H1 (cell line): ENCODE measurements at regions not wholly inside any gene's neighbourhood (a gene's known extent, or its start where the extent isn't known, plus 50 kb on each side); places are given as distances from the start of the nearest gene placed in this dataset.

Experiments used
- CTCF ChIA-PET: fragments of 300-600 bp; sonication (Branson Sonifier 250); formaldehyde crosslinking; loops from one replicate; lab custom pipeline; 2021; ENCODE audit not compliant: partially characterized antibody; lab: Charles Lee
- POLR2A ChIA-PET: fragments of 300-600 bp; sonication (Branson Sonifier 250); formaldehyde crosslinking; loops from one replicate; lab custom pipeline; 2021; ENCODE audit warnings: inconsistent platforms; ENCODE audit not compliant: partially characterized antibody; lab: Charles Lee
- DNase-seq, 2 experiments: peaks; one replicate each; pipeline versions ENCODE4 v3.0.0 to v3.0.0-alpha.2; 2010 to 2022; ENCODE audit warnings: low spot score in 2 of 2, low read depth in 1 of 2, mixed read lengths in 1 of 2
- FAIRE-seq: peaks from 2 replicates; lab custom pipeline; 2011; peaks lifted over from hg19 to GRCh38; lab: Jason Lieb, UNC
- H2AFZ ChIP-seq: 2 replicates; pipeline ENCODE4 v1.8.1; 2012; ENCODE audit warnings: low read length, inconsistent platforms
- H2AK5ac ChIP-seq: 2 replicates; pipeline ENCODE4 v1.6.1; 2013; ENCODE audit warnings: low read depth, low read length
- H2BK120ac ChIP-seq: replicated peaks from 2 replicates; pipeline ENCODE3; 2013; ENCODE audit warnings: low read depth, low read length, inconsistent platforms
- H2BK12ac ChIP-seq: 2 replicates; pipeline ENCODE4 v1.6.1; 2013; ENCODE audit warnings: low read depth, low read length
- H2BK15ac ChIP-seq: 2 replicates; pipeline ENCODE4 v1.6.1; 2013; ENCODE audit warnings: low read length
- H2BK20ac ChIP-seq: 2 replicates; pipeline ENCODE4 v1.6.1; 2013; ENCODE audit warnings: low read length
- H2BK5ac ChIP-seq: 2 replicates; pipeline ENCODE4 v1.6.1; 2013; ENCODE audit warnings: low read depth, low read length
- H3K14ac ChIP-seq: 2 replicates; pipeline ENCODE4 v1.6.1; 2013; ENCODE audit warnings: inconsistent platforms; ENCODE audit not compliant: insufficient read length
- H3K18ac ChIP-seq: 2 replicates; pipeline ENCODE4 v1.6.1; 2013; ENCODE audit warnings: low read length; ENCODE audit errors: extremely low read depth
- H3K23ac ChIP-seq: 2 replicates; pipeline ENCODE4 v1.6.1; 2013; ENCODE audit warnings: inconsistent platforms; ENCODE audit not compliant: insufficient read length
- H3K23me2 ChIP-seq: 2 replicates; pipeline ENCODE4 v1.6.1; 2013; ENCODE audit warnings: low read depth, low read length
- H3K27ac ChIP-seq: 2 replicates; pipeline ENCODE4 v1.6.1; 2011; ENCODE audit warnings: low read depth, low read length, inconsistent platforms
- H3K27me3 ChIP-seq, 4 experiments: replicated peaks in 1 of 4; 1 replicate in 1 of 4; 2 replicates in 3 of 4; pipeline versions ENCODE4 v1.6.1 to v1.8.1; 2011 to 2013; ENCODE audit warnings: low read length in 3 of 4, mild to moderate bottlenecking in 3 of 4, inconsistent platforms in 2 of 4, mixed read lengths in 2 of 4, moderate library complexity in 1 of 4; ENCODE audit not compliant: control insufficient read depth in 3 of 4, insufficient read depth in 3 of 4; ENCODE audit errors: extremely low read depth in 1 of 4
- H3K36me3 ChIP-seq, 4 experiments: 2 replicates each; pipeline versions ENCODE4 v1.6.1 to v1.8.1; 2011 to 2013; ENCODE audit warnings: mild to moderate bottlenecking in 4 of 4, low read length in 3 of 4, moderate library complexity in 2 of 4, control low read depth in 1 of 4, inconsistent platforms in 1 of 4; ENCODE audit not compliant: insufficient read depth in 4 of 4, control insufficient read depth in 2 of 4
- H3K4ac ChIP-seq: replicated peaks from 2 replicates; pipeline ENCODE3; 2013; ENCODE audit warnings: low read length, low read depth, mixed read lengths, inconsistent platforms; ENCODE audit not compliant: insufficient read length
- H3K4me1 ChIP-seq, 4 experiments: replicated peaks in 1 of 4; 1 replicate in 1 of 4; 2 replicates in 3 of 4; pipeline versions ENCODE4 v1.6.1 to v1.8.1; 2011 to 2013; ENCODE audit warnings: low read length in 3 of 4, inconsistent platforms in 2 of 4, mixed read lengths in 1 of 4; ENCODE audit not compliant: insufficient read depth in 4 of 4, control insufficient read depth in 3 of 4
- H3K4me2 ChIP-seq, 2 experiments: 2 replicates each; pipeline versions ENCODE4 v1.6.1 to v1.8.1; 2011 to 2013; ENCODE audit warnings: low read depth in 2 of 2, low read length in 2 of 2, control low read depth in 1 of 2, inconsistent platforms in 1 of 2, mild to moderate bottlenecking in 1 of 2; ENCODE audit not compliant: insufficient read depth in 1 of 2
- H3K4me3 ChIP-seq, 4 experiments: fragments of 200-600, 300-600 bp in 1 of 4; sonication (generic), shearing (Covaris generic), sonication (Bioruptor Twin) in 1 of 4; 2 replicates each; pipeline versions ENCODE4 v1.5.1 to v1.8.1; 2011 to 2016; ENCODE audit warnings: low read length in 4 of 4, low read depth in 3 of 4, control low read depth in 2 of 4, inconsistent platforms in 2 of 4, mild to moderate bottlenecking in 2 of 4, mixed read lengths in 1 of 4, moderate library complexity in 1 of 4; ENCODE audit not compliant: insufficient read depth in 2 of 4; ENCODE audit errors: extremely low read depth in 1 of 4
- H3K56ac ChIP-seq: replicated peaks from 2 replicates; pipeline ENCODE3; 2013; ENCODE audit warnings: low read depth, mild to moderate bottlenecking, mixed read lengths, low read length, inconsistent platforms; ENCODE audit not compliant: insufficient read length
- H3K79me1 ChIP-seq: 2 replicates; pipeline ENCODE4 v1.6.1; 2013; ENCODE audit warnings: low read depth, low read length, control low read depth
- H3K79me2 ChIP-seq, 2 experiments: 2 replicates each; pipeline versions ENCODE4 v1.6.1 to v1.8.1; 2012 to 2013; ENCODE audit warnings: low read length in 2 of 2, mild to moderate bottlenecking in 2 of 2, inconsistent platforms in 1 of 2; ENCODE audit not compliant: insufficient read depth in 2 of 2, control insufficient read depth in 1 of 2
- H3K9ac ChIP-seq, 4 experiments: replicated peaks in 1 of 4; 1 replicate in 1 of 4; 2 replicates in 3 of 4; pipeline versions ENCODE4 v1.6.1 to v1.8.1; 2011 to 2013; ENCODE audit warnings: low read depth in 3 of 4, low read length in 3 of 4, control low read depth in 2 of 4, mild to moderate bottlenecking in 2 of 4, moderate library complexity in 2 of 4, inconsistent platforms in 1 of 4; ENCODE audit errors: extremely low read depth in 1 of 4
- H3K9me3 ChIP-seq, 2 experiments: 2 replicates each; pipeline versions ENCODE4 v1.6.1 to v1.8.1; 2012 to 2013; ENCODE audit warnings: mild to moderate bottlenecking in 2 of 2, moderate library complexity in 2 of 2, control low read depth in 1 of 2, inconsistent platforms in 1 of 2, low read depth in 1 of 2, low read length in 1 of 2, mixed read lengths in 1 of 2; ENCODE audit not compliant: insufficient read depth in 2 of 2
- H4K20me1 ChIP-seq, 2 experiments: replicated peaks in 1 of 2; 2 replicates each; pipeline versions ENCODE3 to v1.8.1; 2011 to 2013; ENCODE audit warnings: inconsistent platforms in 2 of 2, low read length in 2 of 2, mild to moderate bottlenecking in 1 of 2; ENCODE audit not compliant: insufficient read depth in 2 of 2, control insufficient read depth in 1 of 2
- H4K5ac ChIP-seq: 2 replicates; pipeline ENCODE4 v1.6.1; 2013; ENCODE audit warnings: low read length, low read depth, mixed read lengths, inconsistent platforms; ENCODE audit not compliant: insufficient read length
- H4K8ac ChIP-seq: 2 replicates; pipeline ENCODE4 v1.8.0; 2013; ENCODE audit warnings: mild to moderate bottlenecking, moderate library complexity, low read length, inconsistent platforms; ENCODE audit not compliant: insufficient read depth; ENCODE audit errors: extremely low read depth
- H4K91ac ChIP-seq: replicated peaks from 2 replicates; pipeline ENCODE3; 2013; ENCODE audit warnings: low read length, mixed read lengths, inconsistent platforms; ENCODE audit not compliant: insufficient read length
- BCL11A ChIP-seq, 2 experiments: IDR thresholded peaks; one replicate each; pipeline ENCODE4 v1.6.1; 2011; ENCODE audit warnings: low read depth in 2 of 2, low read length in 2 of 2, mild to moderate bottlenecking in 2 of 2
- NANOG ChIP-seq: IDR thresholded peaks from 2 replicates; pipeline ENCODE4 v1.6.1; 2011; ENCODE audit warnings: low read length, low read depth, mild to moderate bottlenecking, inconsistent platforms; ENCODE audit not compliant: insufficient read depth, poor library complexity, severe bottlenecking
- POLR2A ChIP-seq, 2 experiments: IDR thresholded peaks; 1 replicate in 1 of 2; 2 replicates in 1 of 2; pipeline ENCODE4 v1.6.1; 2011; ENCODE audit warnings: low read depth in 2 of 2, low read length in 2 of 2, mild to moderate bottlenecking in 2 of 2; ENCODE audit errors: control extremely low read depth in 1 of 2
- RBBP5 ChIP-seq: IDR thresholded peaks from 2 replicates; pipeline ENCODE4 v1.7.1; 2012; ENCODE audit warnings: low read depth, mild to moderate bottlenecking, inconsistent platforms, low read length, moderate library complexity, borderline replicate concordance
- RNF2 ChIP-seq: fragments of 200-900, 300-1000 bp; sonication (generic); IDR thresholded peaks from 2 replicates; pipeline ENCODE4 v1.7.1; 2016; ENCODE audit warnings: borderline replicate concordance, low read depth, mild to moderate bottlenecking, antibody characterized with exemption, low read length; ENCODE audit not compliant: poor library complexity, severe bottlenecking; ENCODE audit errors: missing control alignments
- TAF1 ChIP-seq: IDR thresholded peaks from 2 replicates; pipeline ENCODE4 v1.6.1; 2011; ENCODE audit warnings: mild to moderate bottlenecking, low read depth, low read length
- TAF7 ChIP-seq: optimal IDR thresholded peaks from 2 replicates; pipeline ENCODE3; 2011; ENCODE audit warnings: low read depth, mild to moderate bottlenecking, inconsistent platforms, low read length, moderate library complexity, borderline replicate concordance
- WGBS, 2 experiments: shearing (Covaris generic) in 1 of 2; methylation state at CpG; one replicate each; pipeline versions ENCODE4 v1.1.6 to v1.1.7; 2013 to 2015; ENCODE audit warnings: low lambda C conversion rate in 2 of 2, mixed read lengths in 2 of 2, inconsistent platforms in 1 of 2, low coverage in 1 of 2, missing lambda C conversion rate in 1 of 2; ENCODE audit not compliant: insufficient replicate concordance in 2 of 2, insufficient coverage in 1 of 2, insufficient read length in 1 of 2; ENCODE audit errors: extremely low coverage in 1 of 2, missing lambda C conversion rate in 1 of 2; 5-methylcytosine and 5-hydroxymethylcytosine counted together

DNA sequence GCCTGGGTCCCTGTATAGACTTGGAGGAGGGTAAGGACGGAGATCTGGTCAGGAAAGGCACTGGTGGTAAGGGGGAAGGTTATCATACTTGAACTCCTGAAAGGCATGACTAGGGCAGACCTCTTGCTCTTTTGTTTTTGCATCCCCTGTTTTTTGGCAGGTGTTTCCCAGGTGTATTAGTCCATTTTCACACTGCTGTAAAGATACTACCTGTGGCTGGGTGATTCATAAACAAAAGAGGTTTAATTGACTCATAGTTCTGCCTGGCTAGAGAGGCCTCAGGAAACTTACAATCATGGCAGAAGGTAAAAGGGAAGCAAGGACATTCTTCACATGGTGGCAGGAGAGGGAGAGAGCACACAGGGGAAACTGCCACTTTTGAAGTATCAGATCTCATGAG lies 57.2 kb upstream of the APOBEC4 start:
- no peaks in the 10 kb centered on the region for H3K27me3 ChIP-seq
- H2BK5ac ChIP-seq, result no peak overlapping the region
- POLR2A ChIA-PET, result no interaction called here
- no peak overlapping the region for H3K18ac ChIP-seq
- TF ChIP-seq NANOG, result no peak
- no peak for TF ChIP-seq BCL11A (IDR thresholded peaks at IDR 0.05; ENCODE audit: low read depth in 2 of 2, low read length in 2 of 2)
- no peak for TF ChIP-seq TAF7
- no peak for TF ChIP-seq RBBP5
- TF ChIP-seq TAF1, result no peak
- TF ChIP-seq RNF2, result no peak
- no peak for TF ChIP-seq POLR2A (IDR thresholded peaks at IDR 0.05; ENCODE audit: control extremely low read depth in 1 of 2, low read depth in 2 of 2, low read length in 2 of 2)
- TF ChIP-seq, all 59 proteins: peak for 0
- Histone ChIP-seq H2BK20ac (no peak overlapping the region), H2BK120ac (no peak overlapping the region), H4K5ac (no peak overlapping the region), H3K9me3 (no peaks in the 10 kb centered on the region), H3K56ac (no peak overlapping the region), H3K23me2 (no peaks in the 10 kb centered on the region; the same call in 1 of the 2 replicates), H2BK15ac (no peak overlapping the region), H3K36me3 (no peaks in the 10 kb centered on the region), H4K91ac (no peak overlapping the region), H3K23ac (no peak overlapping the region), H4K8ac (no peak overlapping the region), H3K79me1 (no peaks in the 10 kb centered on the region), H2AK5ac (no peak overlapping the region), H3K4ac (no peak overlapping the region), H2AFZ (no peak overlapping the region), H2BK12ac (no peak overlapping the region), H3K14ac (no peak overlapping the region), H3K4me1 (no peaks in the 10 kb centered on the region), H3K4me3 (no peak overlapping the region), H4K20me1 (no peaks in the 10 kb centered on the region), H3K4me2 (no peak overlapping the region), H3K79me2 (no peaks in the 10 kb centered on the region), H3K27ac (no peak overlapping the region), H3K9ac (no peak overlapping the region)
- CTCF ChIA-PET, result interaction anchor here (1.4 to 1.9 kb wide), 2 partner anchors 17 to 205 kb away, joined by 3 to 10 read pairs; no protein-coding TSS in a partner anchor
- 67% methylated on average over 1 of the region's 1 CpG; no CpG with 5 or more reads in 1 of the 2 experiments for WGBS, 2 experiments
- no peak for DNase-seq
- FAIRE-seq, result no peak
